ENCODE measurements at regions not wholly inside any gene's neighbourhood (a gene's known extent, or its start where the extent isn't known, plus 50 kb on each side); places are given as distances from the start of the nearest gene placed in this dataset.

- Histone ChIP-seq H3K36me3 (no peaks in the 10 kb centered on the region), H3K27ac (no peak overlapping the region), H3K4me1 (peaks cover 0 to 6% (median 0%) of the 10 kb centered on the region in 6 donors), H3K27me3 (replicated peaks in 1 of 7) (no peaks in the 10 kb centered on the region), H3K9me3 (peaks cover 0 to 3% (median 0%) of the 10 kb centered on the region in 8 donors), H3K4me3 (no peak overlapping the region)
- WGBS, 5 donors = 79 to 98% (median 93%) methylated on average over 5 of the region's 5 CpGs
- TF ChIP-seq CTCF (IDR thresholded peaks at IDR 0.05 in 8 of 11, conservative IDR thresholded peaks at IDR 0.05 in 3 of 11) (no peak), POLR2A (IDR thresholded peaks at IDR 0.05) (no peak), POLR2AphosphoS5 (IDR thresholded peaks at IDR 0.05) (no peak)
- DNase-seq = no peak
- intact Hi-C loops (cut with DNase I; ENCODE audit: low total_unique reads) = no loop called here
These were observed 260.1 kb upstream of the SORCS1 start for GRCh38 chr10:107424628-107425027.

GRCh38 chr10:107423903-107424302, 259.4 kb upstream of the SORCS1 start:
- peaks cover 0 to 6% (median 0%) of the 10 kb centered on the region in 6 donors for H3K4me1 ChIP-seq
- WGBS, 5 donors = 68 to 81% (median 74%) methylated on average over 3 of the region's 3 CpGs
- TF ChIP-seq POLR2A (IDR thresholded peaks at IDR 0.05) (no peak), POLR2AphosphoS5 (IDR thresholded peaks at IDR 0.05) (no peak), CTCF (IDR thresholded peaks at IDR 0.05 in 8 of 11, conservative IDR thresholded peaks at IDR 0.05 in 3 of 11) (no peak)
- H3K27ac ChIP-seq = no peak overlapping the region
- DNase-seq = no peak
- H3K4me3 ChIP-seq = no peak overlapping the region
- H3K27me3 ChIP-seq (replicated peaks in 1 of 7) = no peaks in the 10 kb centered on the region
- H3K36me3 ChIP-seq = no peaks in the 10 kb centered on the region
- intact Hi-C loops (cut with DNase I; ENCODE audit: low total_unique reads) = no loop called here
- peaks cover 0 to 3% (median 0%) of the 10 kb centered on the region in 8 donors for H3K9me3 ChIP-seq

- Histone ChIP-seq H3K36me3 (no peaks in the 10 kb centered on the region), H3K4me3 (no peak overlapping the region), H3K4me1 (peaks cover 0 to 15% (median 3%) of the 10 kb centered on the region in 6 donors), H3K27me3 (replicated peaks in 1 of 7) (no peaks in the 10 kb centered on the region), H3K27ac (no peak overlapping the region), H3K9me3 (peaks cover 0 to 3% (median 0%) of the 10 kb centered on the region in 8 donors)
- 82 to 90% (median 84%) methylated on average over 2 of the region's 2 CpGs for WGBS, 5 donors
- intact Hi-C loops (cut with DNase I; ENCODE audit: low total_unique reads) = no loop called here
- DNase-seq = no peak
- TF ChIP-seq CTCF (IDR thresholded peaks at IDR 0.05 in 8 of 11, conservative IDR thresholded peaks at IDR 0.05 in 3 of 11) (no peak), POLR2AphosphoS5 (IDR thresholded peaks at IDR 0.05) (no peak), POLR2A (IDR thresholded peaks at IDR 0.05) (no peak)
These were observed 258.2 kb upstream of the SORCS1 start for GRCh38 chr10:107422681-107423080.

GRCh38 chr10:107420196-107420595, 255.7 kb upstream of the SORCS1 start:
- no peaks in the 10 kb centered on the region for H3K36me3 ChIP-seq
- H3K4me1 ChIP-seq = peaks cover 0 to 10% (median 4%) of the 10 kb centered on the region in 6 donors
- intact Hi-C loops (cut with DNase I; ENCODE audit: low total_unique reads) = no loop called here
- H3K9me3 ChIP-seq = peaks cover 0 to 3% (median 0%) of the 10 kb centered on the region in 8 donors
- WGBS, 5 donors = 82 to 89% (median 83%) methylated on average over 3 of the region's 3 CpGs
- TF ChIP-seq POLR2A (IDR thresholded peaks at IDR 0.05) = no peak
- TF ChIP-seq CTCF (IDR thresholded peaks at IDR 0.05 in 8 of 11, conservative IDR thresholded peaks at IDR 0.05 in 3 of 11) = no peak
- TF ChIP-seq POLR2AphosphoS5 (IDR thresholded peaks at IDR 0.05) = no peak
- no peak overlapping the region for H3K4me3 ChIP-seq
- no peak for DNase-seq
- H3K27me3 ChIP-seq (replicated peaks in 1 of 7) = no peaks in the 10 kb centered on the region
- no peak overlapping the region for H3K27ac ChIP-seq

Measured in spleen (tissue), 11 donors.